Astrocyte (in vitro differentiated cells and primary cell): ENCODE measurements at regions not wholly inside any gene's neighbourhood (a gene's known extent, or its start where the extent isn't known, plus 50 kb on each side); places are given as distances from the start of the nearest gene placed in this dataset.

Experiments
- DNase-seq: peaks from one replicate; pipeline ENCODE4 v3.0.0-alpha.2; 2010; ENCODE audit warnings: low read depth
- FAIRE-seq: peaks from 2 replicates; lab custom pipeline; 2011; peaks lifted over from hg19 to GRCh38; lab: Jason Lieb, UNC
- H2AFZ ChIP-seq: 2 replicates; pipeline ENCODE4 v1.6.0; 2012; ENCODE audit warnings: low read depth, low read length, inconsistent platforms
- H3K27ac ChIP-seq: 2 replicates; pipeline ENCODE4 v1.5.1; 2011; ENCODE audit warnings: low read depth, low read length, inconsistent platforms
- H3K27me3 ChIP-seq: 2 replicates; pipeline ENCODE4 v1.6.0; 2011; ENCODE audit warnings: low read length, inconsistent platforms; ENCODE audit not compliant: insufficient read depth
- H3K36me3 ChIP-seq: 2 replicates; pipeline ENCODE4 v1.5.1; 2011; ENCODE audit warnings: low read length, inconsistent platforms; ENCODE audit not compliant: insufficient read depth
- H3K4me1 ChIP-seq: 2 replicates; pipeline ENCODE4 v1.5.1; 2011; ENCODE audit warnings: low read length, inconsistent platforms; ENCODE audit not compliant: insufficient read depth
- H3K4me2 ChIP-seq: 2 replicates; pipeline ENCODE4 v1.6.0; 2012; ENCODE audit warnings: low read length, inconsistent platforms
- H3K4me3 ChIP-seq: 2 replicates; pipeline ENCODE4 v1.5.1; 2011; ENCODE audit warnings: low read depth, mild to moderate bottlenecking, low read length, inconsistent platforms; ENCODE audit not compliant: insufficient read depth
- H3K79me2 ChIP-seq: 2 replicates; pipeline ENCODE4 v1.6.0; 2012; ENCODE audit warnings: mild to moderate bottlenecking, low read length, inconsistent platforms; ENCODE audit not compliant: insufficient read depth
- H3K9ac ChIP-seq: 2 replicates; pipeline ENCODE4 v1.6.0; 2012; ENCODE audit warnings: mild to moderate bottlenecking, low read length, inconsistent platforms
- H3K9me3 ChIP-seq: 2 replicates; pipeline ENCODE4 v1.5.1; 2012; ENCODE audit warnings: low read depth, mild to moderate bottlenecking, low read length, inconsistent platforms; ENCODE audit not compliant: insufficient read depth
- H4K20me1 ChIP-seq: 2 replicates; pipeline ENCODE4 v1.6.0; 2012; ENCODE audit warnings: low read length, inconsistent platforms; ENCODE audit not compliant: insufficient read depth
- H3K27ac Mint-ChIP-seq: one replicate; pipeline ENCODE4 v1.8.0; 2021; ENCODE audit warnings: mild to moderate bottlenecking, mixed read lengths; ENCODE audit not compliant: unreplicated experiment
- H3K27me3 Mint-ChIP-seq: one replicate; pipeline ENCODE4 v1.8.0; 2021; ENCODE audit warnings: low read depth, mixed read lengths; ENCODE audit not compliant: unreplicated experiment
- H3K36me3 Mint-ChIP-seq: one replicate; pipeline ENCODE4 v1.8.0; 2021; ENCODE audit warnings: low read depth, mixed read lengths; ENCODE audit not compliant: unreplicated experiment
- H3K4me1 Mint-ChIP-seq: one replicate; pipeline ENCODE4 v1.8.0; 2021; ENCODE audit warnings: low read depth, mixed read lengths; ENCODE audit not compliant: unreplicated experiment
- H3K4me3 Mint-ChIP-seq: one replicate; pipeline ENCODE4 v1.8.0; 2021; ENCODE audit warnings: mild to moderate bottlenecking, moderate library complexity, mixed read lengths; ENCODE audit not compliant: unreplicated experiment
- H3K9me3 Mint-ChIP-seq: one replicate; pipeline ENCODE4 v1.8.0; 2021; ENCODE audit warnings: mild to moderate bottlenecking, mixed read lengths; ENCODE audit not compliant: unreplicated experiment
- CTCF ChIP-seq: IDR thresholded peaks from 2 replicates; pipeline ENCODE4 v1.5.1; 2011; ENCODE audit warnings: low read depth, mild to moderate bottlenecking, inconsistent platforms, low read length, moderate library complexity; ENCODE audit not compliant: insufficient read depth
- EZH2 ChIP-seq: IDR thresholded peaks from 2 replicates; pipeline ENCODE4 v1.6.1; 2012; ENCODE audit warnings: mild to moderate bottlenecking, low read length, inconsistent platforms; ENCODE audit not compliant: insufficient read depth

- DNase-seq (no peak), FAIRE-seq (no peak)
- TF ChIP-seq EZH2 (no peak), CTCF (no peak)
- Histone ChIP-seq H3K36me3 (no peaks in the 10 kb centered on the region), H3K27ac (no peak overlapping the region), H4K20me1 (no peaks in the 10 kb centered on the region), H3K4me1 (no peaks in the 10 kb centered on the region), H3K79me2 (no peaks in the 10 kb centered on the region), H3K9ac (no peak overlapping the region), H3K27me3 (no peaks in the 10 kb centered on the region), H3K9me3 (peaks cover 18% of the 10 kb centered on the region), H3K4me2 (no peak overlapping the region), H2AFZ (no peak overlapping the region), H3K4me3 (no peak overlapping the region)
- no peak overlapping the region for H3K27ac Mint-ChIP-seq
- peaks cover 2% of the 10 kb centered on the region for H3K9me3 Mint-ChIP-seq
- H3K36me3 Mint-ChIP-seq, result no peaks in the 10 kb centered on the region
- H3K4me3 Mint-ChIP-seq, result no peak overlapping the region
- no peaks in the 10 kb centered on the region for H3K4me1 Mint-ChIP-seq
- H3K27me3 Mint-ChIP-seq, result peaks cover 25% of the 10 kb centered on the region
Observed at GRCh38 chr22:49258107-49259010, 569.3 kb downstream of the BRD1 start.

- H3K36me3 ChIP-seq, result no peaks in the 10 kb centered on the region
- no peak for FAIRE-seq
- TF ChIP-seq EZH2, result no peak
- no peak for TF ChIP-seq CTCF
Observed at GRCh38 chr22:49257551-49257961, 570.1 kb downstream of the BRD1 start.

GRCh38 chr22:49255741-49256318 lies 571.8 kb downstream of the BRD1 start:
- Mint-ChIP-seq H3K9me3 (no peaks in the 10 kb centered on the region), H3K36me3 (no peaks in the 10 kb centered on the region), H3K27me3 (peaks cover 25% of the 10 kb centered on the region), H3K4me3 (no peak overlapping the region), H3K27ac (no peak overlapping the region), H3K4me1 (no peaks in the 10 kb centered on the region)
- Histone ChIP-seq H3K27ac (no peak overlapping the region), H3K4me1 (no peaks in the 10 kb centered on the region), H3K27me3 (no peaks in the 10 kb centered on the region), H3K4me3 (no peak overlapping the region), H3K36me3 (no peaks in the 10 kb centered on the region), H3K9ac (no peak overlapping the region), H3K4me2 (no peak overlapping the region), H3K9me3 (peaks cover 21% of the 10 kb centered on the region), H2AFZ (no peak overlapping the region), H4K20me1 (no peaks in the 10 kb centered on the region), H3K79me2 (no peaks in the 10 kb centered on the region)
- TF ChIP-seq EZH2 (no peak), CTCF (no peak)
- DNase-seq, result no peak
- no peak for FAIRE-seq

More at GRCh38 chr22:49257551-49257961, 570.1 kb downstream of the BRD1 start:
- no peaks in the 10 kb centered on the region for H3K36me3 Mint-ChIP-seq
- Histone ChIP-seq H3K4me2 (no peak overlapping the region), H4K20me1 (no peaks in the 10 kb centered on the region), H3K4me1 (no peaks in the 10 kb centered on the region), H3K79me2 (no peaks in the 10 kb centered on the region), H3K9ac (no peak overlapping the region), H3K4me3 (no peak overlapping the region), H2AFZ (no peak overlapping the region), H3K27ac (no peak overlapping the region), H3K27me3 (no peaks in the 10 kb centered on the region), H3K9me3 (peaks cover 18% of the 10 kb centered on the region)
- no peak overlapping the region for H3K4me3 Mint-ChIP-seq
- DNase-seq, result no peak
- H3K27ac Mint-ChIP-seq, result no peak overlapping the region
- H3K9me3 Mint-ChIP-seq, result no peaks in the 10 kb centered on the region
- peaks cover 28% of the 10 kb centered on the region for H3K27me3 Mint-ChIP-seq
- H3K4me1 Mint-ChIP-seq, result no peaks in the 10 kb centered on the region
